GM12873 (cell line): ENCODE measurements at regions not wholly inside any gene's neighbourhood (a gene's known extent, or its start where the extent isn't known, plus 50 kb on each side); places are given as distances from the start of the nearest gene placed in this dataset.

Experiments used
- CTCF ChIP-seq: IDR thresholded peaks from 2 replicates; pipeline ENCODE4 v1.5.1; 2012; ENCODE audit warnings: low read depth, mild to moderate bottlenecking, moderate library complexity, low read length, control low read depth; ENCODE audit not compliant: insufficient read depth; ENCODE audit errors: missing control alignments

- TF ChIP-seq CTCF, result no peak
Observed at GRCh38 chr17:34182036-34182803, 72.9 kb upstream of the CCL2 start.

GRCh38 chr17:34195987-34196386 lies 59.1 kb upstream of the CCL2 start:
- TF ChIP-seq CTCF, result no peak

- TF ChIP-seq CTCF, result no peak
Observed at GRCh38 chr17:34198519-34198918, 56.6 kb upstream of the CCL2 start.

GRCh38 chr17:34199454-34199853 lies 55.6 kb upstream of the CCL2 start:
- TF ChIP-seq CTCF, result no peak

- TF ChIP-seq CTCF, result peak; percentile 100
Observed at GRCh38 chr17:34199932-34200534, 55.1 kb upstream of the CCL2 start.

- TF ChIP-seq CTCF, result no peak
Observed at GRCh38 chr17:34201225-34201624, 53.9 kb upstream of the CCL2 start.

- TF ChIP-seq CTCF, result no peak
Observed at GRCh38 chr17:34201767-34202166, 53.3 kb upstream of the CCL2 start.
